ENCODE measurements at regions not wholly inside any gene's neighbourhood (a gene's known extent, or its start where the extent isn't known, plus 50 kb on each side); places are given as distances from the start of the nearest gene placed in this dataset.

GRCh38 chr12:4214877-4215228 lies 58.7 kb upstream of the CCND2 start:
- no peak for TF ChIP-seq CSDC2 (CRISPR knock-in tag; IDR thresholded peaks at IDR 0.05)
- no peak for TF ChIP-seq ZC3H10 (CRISPR knock-in tag; IDR thresholded peaks at IDR 0.05)
- TF ChIP-seq CREB5 (CRISPR knock-in tag; IDR thresholded peaks at IDR 0.05; ENCODE audit: low read depth), result no peak
- no peak for TF ChIP-seq ZFP30 (CRISPR knock-in tag; IDR thresholded peaks at IDR 0.05)
- TF ChIP-seq OSR1 (CRISPR knock-in tag; IDR thresholded peaks at IDR 0.05), result no peak
- no peak for TF ChIP-seq GLIS3 (CRISPR knock-in tag; IDR thresholded peaks at IDR 0.05)
- TF ChIP-seq PATZ1 (CRISPR knock-in tag; IDR thresholded peaks at IDR 0.05; ENCODE audit: borderline replicate concordance), result no peak
